Right cardiac atrium (tissue), 5 donors: ENCODE measurements at regions not wholly inside any gene's neighbourhood (a gene's known extent, or its start where the extent isn't known, plus 50 kb on each side); places are given as distances from the start of the nearest gene placed in this dataset.

Source experiments
- ATAC-seq, 2 donors: fragments of 200-7000 bp; cut with Tn5 transposase; one replicate each; pipeline versions ENCODE4 v1.8.0 to v1.9.1; 2020; ENCODE audit warnings: moderate library complexity in 2 of 2, mild to moderate bottlenecking in 1 of 2
- DNase-seq, 3 donors: peaks; one replicate each; pipeline ENCODE4 v3.0.0-alpha.2; 2020
- H3K27ac ChIP-seq: one replicate; pipeline ENCODE4 v1.5.1; 2013; ENCODE audit warnings: mild to moderate bottlenecking, low read length, control low read depth, moderate library complexity
- H3K27me3 ChIP-seq: one replicate; pipeline ENCODE4 v1.6.1; 2013; ENCODE audit not compliant: control insufficient read depth, insufficient read depth
- H3K4me1 ChIP-seq: one replicate; pipeline ENCODE4 v1.6.1; 2013; ENCODE audit warnings: low read length; ENCODE audit not compliant: control insufficient read depth, insufficient read depth
- H3K4me3 ChIP-seq: one replicate; pipeline ENCODE4 v1.5.1; 2013; ENCODE audit warnings: low read length, control low read depth
- H3K9me3 ChIP-seq: one replicate; pipeline ENCODE4 v1.6.1; 2013; ENCODE audit warnings: low read length; ENCODE audit not compliant: control insufficient read depth
- WGBS: extraction: QIAGEN DNeasy Blood & Tissue Kit; methylation state at CpG from one replicate; pipeline ENCODE4 v1.1.7; 2013; 5-methylcytosine and 5-hydroxymethylcytosine counted together
- intact Hi-C, 4 donors: fragments of 100-400 bp; cut with DNase I; formaldehyde crosslinking; loops; one replicate each; pipeline versions ENCODE4 v1.11.0 to v1.14.0; 2022 to 2023
- microRNA-seq, 2 donors: library from miRNA; unstranded; fragments of <30 nt; microRNA quantifications; one replicate each; pipeline ENCODE4 v1.2.0, GENCODE V29; 2020 to 2021
- donor health status: healthy with polysubstance abuse.
- donor health status: DM: no; HTN: yes; CAD: no.
- donor health status: DM: no; HTN: no; CAD: no.
- donor health status: DM: no; HTN: yes; CAD: no; lungs with severe emphysema.
- donor health status: DM: yes; HTN: yes; CAD: no.

DNA sequence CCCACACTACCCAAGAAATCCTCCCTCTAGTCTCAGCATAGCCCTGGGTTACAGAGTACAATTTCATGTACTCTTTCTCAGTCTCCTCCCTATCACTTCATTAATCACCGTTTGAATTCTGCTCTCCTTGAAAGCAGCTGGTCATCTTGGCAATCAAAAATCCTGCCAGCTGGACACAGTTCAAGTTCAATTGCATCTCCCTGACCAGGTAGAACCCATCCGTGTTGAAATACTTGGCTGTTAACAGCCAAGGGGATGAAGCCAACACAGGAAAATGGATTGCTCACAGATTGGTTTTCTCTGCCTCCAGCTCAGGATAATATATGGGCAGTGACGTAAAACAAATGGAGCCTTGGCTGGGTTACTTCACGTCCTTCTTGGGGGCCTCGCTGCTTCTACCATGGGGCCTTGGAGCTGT is 55.1 kb upstream of the GRK3 start:
- ATAC-seq, result no peak
- 59% methylated on average over 5 of the region's 5 CpGs for WGBS
- intact Hi-C loops, result no loop called here

GRCh38 chr22:25510876-25511275 is 53.6 kb upstream of the GRK3 start:
- intact Hi-C loops, result no loop called here
- no peak for ATAC-seq

More for the DNA sequence above, 55.1 kb upstream of the GRK3 start:
- H3K4me3 ChIP-seq, result no peak overlapping the region
- H3K4me1 ChIP-seq, result no peaks in the 10 kb centered on the region
- no peak overlapping the region for H3K27ac ChIP-seq
- DNase-seq, result no peak
- H3K27me3 ChIP-seq, result no peaks in the 10 kb centered on the region
- H3K9me3 ChIP-seq, result no peaks in the 10 kb centered on the region

DNA sequence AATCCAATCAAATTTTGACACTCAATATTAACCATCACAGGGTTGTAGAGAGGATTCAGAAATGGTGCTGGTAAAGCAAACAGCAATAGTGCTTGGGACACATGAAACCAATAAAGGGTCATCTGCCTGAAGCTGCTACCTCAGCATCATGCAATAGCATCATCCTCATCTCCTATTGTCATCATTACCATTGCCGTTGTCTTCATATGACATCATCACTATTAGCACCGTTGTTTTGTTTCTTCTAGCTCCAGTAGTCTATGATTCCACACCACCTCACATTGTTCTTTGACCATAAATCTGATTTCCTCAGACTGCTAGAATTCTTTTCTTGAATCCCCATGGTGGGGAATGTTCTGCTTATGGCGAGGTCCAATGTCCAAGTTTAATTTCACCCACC is 52.8 kb upstream of the GRK3 start:
- DNase-seq (no peak), ATAC-seq (no peak)
- no peak overlapping the region for H3K27ac ChIP-seq
- H3K27me3 ChIP-seq, result no peaks in the 10 kb centered on the region
- 92% methylated on average over 3 of the region's 3 CpGs for WGBS
- H3K4me1 ChIP-seq, result no peaks in the 10 kb centered on the region
- intact Hi-C loops, result no loop called here
- H3K4me3 ChIP-seq, result no peak overlapping the region
- H3K9me3 ChIP-seq, result no peaks in the 10 kb centered on the region

More at GRCh38 chr22:25510876-25511275, 53.6 kb upstream of the GRK3 start:
- H3K27me3 ChIP-seq, result no peaks in the 10 kb centered on the region
- no peak overlapping the region for H3K27ac ChIP-seq
- WGBS, result 58% methylated on average over 3 of the region's 3 CpGs
- no peaks in the 10 kb centered on the region for H3K4me1 ChIP-seq
- no peaks in the 10 kb centered on the region for H3K9me3 ChIP-seq
- no peak overlapping the region for H3K4me3 ChIP-seq
- DNase-seq, result no peak

DNA sequence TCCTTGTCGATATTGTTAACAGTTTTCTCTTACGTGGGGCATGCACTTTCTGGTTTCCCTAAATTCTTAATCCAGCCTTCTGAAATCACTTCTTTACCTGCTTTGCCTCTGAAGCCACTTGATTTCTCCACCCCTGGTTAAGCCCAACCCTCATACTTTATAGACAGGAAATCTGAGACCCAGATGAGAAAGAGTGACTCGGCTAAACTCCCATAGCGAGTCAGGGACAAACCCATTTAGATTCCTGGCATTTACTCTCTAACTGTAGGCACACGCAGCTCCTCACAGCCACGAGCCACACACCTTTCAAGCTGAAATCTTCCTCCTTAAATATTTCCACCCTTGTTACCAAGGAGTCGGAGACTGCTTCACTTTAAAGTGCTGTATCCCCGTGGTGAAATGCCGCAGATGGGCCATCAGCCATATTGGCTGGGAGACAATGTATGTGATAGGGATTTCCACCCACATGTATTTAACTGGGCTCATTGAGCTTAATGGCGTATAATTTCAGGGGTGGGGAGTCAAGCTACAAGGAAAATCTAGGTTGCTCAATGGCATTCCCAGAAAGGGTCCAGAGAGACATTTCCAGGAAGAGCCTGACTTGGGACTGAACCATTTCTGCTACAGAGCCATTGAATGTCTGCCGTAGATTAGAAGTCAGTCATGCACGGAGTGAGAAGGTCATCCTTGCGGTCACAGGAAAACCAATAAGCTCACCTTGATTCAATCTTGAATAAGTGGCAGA is 49.9 kb upstream of the GRK3 start:
- 84% methylated on average over 13 of the region's 13 CpGs for WGBS
- DNase-seq (no peak), ATAC-seq (no peak)
- Histone ChIP-seq H3K4me3 (no peak overlapping the region), H3K4me1 (no peaks in the 10 kb centered on the region), H3K9me3 (no peaks in the 10 kb centered on the region), H3K27me3 (no peaks in the 10 kb centered on the region), H3K27ac (no peak overlapping the region)
- intact Hi-C loops, result no loop called here

Small RNA genes in the stretch of these regions (microRNA-seq; reads per million reads assigned to microRNA genes)
- gene MIR6817, result 0 reads per million in 2 donors
